ENCODE measurements at regions not wholly inside any gene's neighbourhood (a gene's known extent, or its start where the extent isn't known, plus 50 kb on each side); places are given as distances from the start of the nearest gene placed in this dataset.

DNA sequence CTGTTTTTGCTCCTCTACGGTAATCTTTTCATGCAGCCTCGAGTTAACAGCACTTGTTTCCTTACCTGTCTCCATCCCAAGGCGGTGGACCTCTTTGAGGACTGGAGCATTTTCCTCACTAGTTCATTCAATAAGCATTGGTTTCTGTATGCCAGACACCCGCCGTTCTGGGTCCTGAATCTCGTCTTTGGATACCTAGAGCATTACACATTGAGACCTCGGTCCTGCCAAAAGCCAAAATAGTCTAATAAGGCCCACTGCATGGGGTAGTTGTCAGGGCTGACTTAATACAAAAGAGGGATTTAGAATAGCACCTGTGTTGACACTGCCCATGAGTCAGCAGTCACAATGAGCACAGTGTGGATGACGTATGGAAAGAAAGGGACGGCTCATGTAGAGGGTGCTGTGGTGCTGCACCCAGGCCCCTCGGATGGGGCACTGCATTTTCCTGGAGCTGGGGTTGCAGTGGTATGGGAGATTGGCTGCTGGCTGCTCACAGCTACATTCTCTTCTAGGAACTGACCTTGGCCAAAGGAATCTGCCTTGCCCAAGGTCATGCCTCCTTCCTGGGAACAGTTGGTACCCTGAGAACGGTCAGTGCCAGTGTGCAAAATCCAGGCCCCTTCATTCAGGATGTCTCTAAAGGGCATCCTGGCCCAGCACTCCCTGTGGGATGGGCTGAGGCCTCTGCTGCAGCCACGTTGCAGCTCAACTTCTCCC lies 126.9 kb upstream of the NCK2 start:
- intact Hi-C loops (cut with micrococcal nuclease; ENCODE audit: unreplicated experiment), result no loop called here
- Histone ChIP-seq H3K4me3 (ENCODE audit: low read depth, low read length, poor library complexity, severe bottlenecking) (no peak overlapping the region), H3K27ac (ENCODE audit: low read depth, low read length, poor library complexity, severe bottlenecking) (no peak overlapping the region), H3K4me1 (ENCODE audit: insufficient read depth, low read length, poor library complexity, severe bottlenecking) (no peaks in the 10 kb centered on the region), H3K9me3 (ENCODE audit: low read depth, low read length, poor library complexity, severe bottlenecking) (no peaks in the 10 kb centered on the region), H3K36me3 (ENCODE audit: insufficient read depth, low read length, poor library complexity, severe bottlenecking) (no peaks in the 10 kb centered on the region), H3K27me3 (replicated peaks; ENCODE audit: insufficient read depth, low read depth, low read length, poor library complexity) (no peaks in the 10 kb centered on the region)
- POLR2A ChIA-PET (ENCODE audit: low non-redundant PET), result no interaction called here
- TF ChIP-seq, protein P1, sequence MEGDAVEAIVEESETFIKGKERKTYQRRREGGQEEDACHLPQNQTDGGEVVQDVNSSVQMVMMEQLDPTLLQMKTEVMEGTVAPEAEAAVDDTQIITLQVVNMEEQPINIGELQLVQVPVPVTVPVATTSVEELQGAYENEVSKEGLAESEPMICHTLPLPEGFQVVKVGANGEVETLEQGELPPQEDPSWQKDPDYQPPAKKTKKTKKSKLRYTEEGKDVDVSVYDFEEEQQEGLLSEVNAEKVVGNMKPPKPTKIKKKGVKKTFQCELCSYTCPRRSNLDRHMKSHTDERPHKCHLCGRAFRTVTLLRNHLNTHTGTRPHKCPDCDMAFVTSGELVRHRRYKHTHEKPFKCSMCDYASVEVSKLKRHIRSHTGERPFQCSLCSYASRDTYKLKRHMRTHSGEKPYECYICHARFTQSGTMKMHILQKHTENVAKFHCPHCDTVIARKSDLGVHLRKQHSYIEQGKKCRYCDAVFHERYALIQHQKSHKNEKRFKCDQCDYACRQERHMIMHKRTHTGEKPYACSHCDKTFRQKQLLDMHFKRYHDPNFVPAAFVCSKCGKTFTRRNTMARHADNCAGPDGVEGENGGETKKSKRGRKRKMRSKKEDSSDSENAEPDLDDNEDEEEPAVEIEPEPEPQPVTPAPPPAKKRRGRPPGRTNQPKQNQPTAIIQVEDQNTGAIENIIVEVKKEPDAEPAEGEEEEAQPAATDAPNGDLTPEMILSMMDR (conservative IDR thresholded peaks at IDR 0.05; ENCODE audit: low read depth, low read length), result no peak
- no peak for TF ChIP-seq EZH2 (IDR thresholded peaks at IDR 0.05; ENCODE audit: borderline replicate concordance, low read depth, low read length, poor library complexity, severe bottlenecking)
- no TSS peak for BruUV-seq (replicated peaks)
- CTCF ChIA-PET, result no interaction called here
- no peak for DNase-seq (ENCODE audit: low spot score)

DNA sequence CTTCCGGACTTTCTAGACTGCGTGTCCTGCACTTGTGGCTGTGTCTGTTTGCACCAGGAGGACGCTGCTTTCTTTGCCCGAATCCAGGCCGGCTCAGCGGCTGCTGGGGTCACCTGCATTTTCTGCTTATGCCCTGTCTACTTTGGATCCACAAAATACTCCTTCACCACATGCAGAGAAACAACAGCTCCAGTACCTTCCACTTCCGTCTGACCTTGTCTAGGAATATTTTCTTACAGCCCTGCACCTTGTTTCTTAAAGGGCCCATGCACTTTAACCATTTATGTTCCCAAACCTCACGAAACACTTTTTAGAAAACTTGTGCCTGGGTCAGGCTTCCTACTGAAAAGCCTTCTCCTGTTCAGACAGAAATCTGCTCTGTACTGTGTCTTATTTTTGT lies 129.4 kb upstream of the NCK2 start:
- ChIA-PET CTCF (no interaction called here), POLR2A (ENCODE audit: low non-redundant PET) (no interaction called here)
- no peak for DNase-seq (ENCODE audit: low spot score)
- H3K4me3 ChIP-seq (ENCODE audit: low read depth, low read length, poor library complexity, severe bottlenecking), result no peak overlapping the region
- no peaks in the 10 kb centered on the region for H3K36me3 ChIP-seq (ENCODE audit: insufficient read depth, low read length, poor library complexity, severe bottlenecking)
- no peaks in the 10 kb centered on the region for H3K27me3 ChIP-seq (replicated peaks; ENCODE audit: insufficient read depth, low read depth, low read length, poor library complexity)
- TF ChIP-seq, protein P1 (conservative IDR thresholded peaks at IDR 0.05; ENCODE audit: low read depth, low read length), result no peak
- TF ChIP-seq EZH2 (IDR thresholded peaks at IDR 0.05; ENCODE audit: borderline replicate concordance, low read depth, low read length, poor library complexity, severe bottlenecking), result no peak
- BruUV-seq (replicated peaks), result no TSS peak
- H3K27ac ChIP-seq (ENCODE audit: low read depth, low read length, poor library complexity, severe bottlenecking), result no peak overlapping the region
- H3K4me1 ChIP-seq (ENCODE audit: insufficient read depth, low read length, poor library complexity, severe bottlenecking), result no peaks in the 10 kb centered on the region
- no peaks in the 10 kb centered on the region for H3K9me3 ChIP-seq (ENCODE audit: low read depth, low read length, poor library complexity, severe bottlenecking)
- intact Hi-C loops (cut with micrococcal nuclease; ENCODE audit: unreplicated experiment), result no loop called here

DNA sequence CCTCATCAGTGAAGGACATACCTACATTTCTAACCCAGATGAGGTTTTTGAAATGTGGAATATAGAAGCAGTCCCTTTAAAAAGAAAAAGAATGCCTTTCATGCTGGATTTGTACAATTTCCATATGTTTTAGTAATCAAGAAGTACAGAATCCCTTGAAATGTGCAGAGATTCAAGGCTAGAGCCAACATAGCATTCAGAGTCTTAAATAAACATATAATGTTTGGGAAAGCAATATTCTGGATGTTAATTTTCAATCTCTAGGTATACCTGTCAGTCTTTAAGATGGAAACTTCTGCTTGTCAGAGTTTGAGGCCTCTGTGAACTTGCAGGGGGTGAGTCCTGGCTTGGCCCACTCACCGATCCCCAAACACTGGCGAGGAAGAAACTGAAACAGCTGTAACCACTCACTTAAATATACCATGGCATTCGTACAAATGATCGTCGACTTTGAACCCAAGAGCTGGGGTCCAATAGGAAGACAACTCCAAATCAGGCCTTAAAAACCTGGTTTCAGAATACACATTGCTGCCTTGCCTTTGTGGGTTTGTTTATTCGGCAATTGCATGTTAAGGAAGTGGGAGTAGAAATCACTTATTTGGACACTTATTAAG lies 132.8 kb upstream of the NCK2 start:
- Histone ChIP-seq H3K36me3 (ENCODE audit: insufficient read depth, low read length, poor library complexity, severe bottlenecking) (no peaks in the 10 kb centered on the region), H3K27me3 (replicated peaks; ENCODE audit: insufficient read depth, low read depth, low read length, poor library complexity) (no peaks in the 10 kb centered on the region), H3K4me1 (ENCODE audit: insufficient read depth, low read length, poor library complexity, severe bottlenecking) (no peaks in the 10 kb centered on the region), H3K9me3 (ENCODE audit: low read depth, low read length, poor library complexity, severe bottlenecking) (no peaks in the 10 kb centered on the region), H3K27ac (ENCODE audit: low read depth, low read length, poor library complexity, severe bottlenecking) (no peak overlapping the region), H3K4me3 (ENCODE audit: low read depth, low read length, poor library complexity, severe bottlenecking) (no peak overlapping the region)
- no peak for DNase-seq (ENCODE audit: low spot score)
- BruUV-seq (replicated peaks), result no TSS peak
- CTCF ChIA-PET, result no interaction called here
- no peak for TF ChIP-seq EZH2 (IDR thresholded peaks at IDR 0.05; ENCODE audit: borderline replicate concordance, low read depth, low read length, poor library complexity, severe bottlenecking)
- TF ChIP-seq, protein P1 (conservative IDR thresholded peaks at IDR 0.05; ENCODE audit: low read depth, low read length), result no peak
- intact Hi-C loops (cut with micrococcal nuclease; ENCODE audit: unreplicated experiment), result no loop called here
- POLR2A ChIA-PET (ENCODE audit: low non-redundant PET), result no interaction called here
